HCT116 (cell line): ENCODE measurements at regions not wholly inside any gene's neighbourhood (a gene's known extent, or its start where the extent isn't known, plus 50 kb on each side); places are given as distances from the start of the nearest gene placed in this dataset.

Experiments
- ATAC-seq: fragments of 200-7000 bp; cut with Tn5 transposase; 2 replicates; pipeline ENCODE4 v1.9.1; 2020; ENCODE audit warnings: mild to moderate bottlenecking, moderate library complexity
- BruUV-seq: library from RNA; stranded (reverse); fragments of 400-500 nt; replicated peaks from 2 replicates; lab custom pipeline; 2021; lab: Mats Ljungman, UMichigan
- CTCF ChIA-PET: fragments of 300-600 bp; sonication (Branson Sonifier 250); formaldehyde crosslinking; loops from one replicate; lab custom pipeline; 2021; ENCODE audit warnings: antibody characterized with exemption; lab: Charles Lee
- POLR2A ChIA-PET: fragments of 300-600, 350-600 bp; sonication (Branson Sonifier 250); formaldehyde crosslinking; loops from one replicate; lab custom pipeline; 2021; ENCODE audit warnings: antibody characterized with exemption; lab: Charles Lee
- RAD21 ChIA-PET, 2 experiments: fragments of 300-600 bp; sonication (Branson Sonifier 250); formaldehyde crosslinking; loops; one replicate each; lab custom pipeline; 2023; ENCODE audit warnings: low total read pairs in 2 of 2; ENCODE audit not compliant: uncharacterized antibody in 2 of 2, unreplicated experiment in 2 of 2, low non-redundant PET in 1 of 2; lab: Charles Lee
- DNase-seq: peaks from one replicate; pipeline ENCODE4 v3.0.0-alpha.2; 2010; ENCODE audit warnings: low read depth, low spot score
- H2AFZ ChIP-seq: fragments of 200-600 bp; shearing (Covaris generic), sonication (generic); 2 replicates; pipeline ENCODE4 v1.6.1; 2017; ENCODE audit warnings: low read depth, mixed run types, mixed read lengths, antibody characterized with exemption, low read length; ENCODE audit not compliant: poor library complexity, severe bottlenecking
- H3K27ac ChIP-seq: 2 replicates; pipeline ENCODE4 v1.5.1; 2012; ENCODE audit warnings: low read depth, low read length
- H3K27me3 ChIP-seq: fragments of 200-600 bp; sonication (generic); 2 replicates; pipeline ENCODE4 v1.6.1; 2016; ENCODE audit warnings: mixed run types, low read length, mixed read lengths; ENCODE audit not compliant: insufficient read depth
- H3K36me3 ChIP-seq, 2 experiments: fragments of 200-500 bp in 1 of 2; fragments of 200-600 bp in 1 of 2; sonication (Bioruptor generic) in 1 of 2; sonication (generic) in 1 of 2; 2 replicates each; pipeline versions ENCODE4 v1.5.1 to v1.6.1; 2014 to 2016; ENCODE audit warnings: low read length in 2 of 2, inconsistent platforms in 1 of 2, mixed read lengths in 1 of 2, mixed run types in 1 of 2; ENCODE audit not compliant: insufficient read depth in 2 of 2, control insufficient read depth in 1 of 2
- H3K4me1 ChIP-seq, 2 experiments: fragments of 200-600 bp in 1 of 2; sonication (generic) in 1 of 2; 2 replicates each; pipeline versions ENCODE4 v1.5.1 to v1.6.1; 2012 to 2017; ENCODE audit warnings: low read length in 2 of 2, inconsistent platforms in 1 of 2, mild to moderate bottlenecking in 1 of 2, mixed read lengths in 1 of 2, mixed run types in 1 of 2, moderate library complexity in 1 of 2; ENCODE audit not compliant: insufficient read depth in 2 of 2, control insufficient read depth in 1 of 2
- H3K4me2 ChIP-seq: fragments of 200-600 bp; sonication (generic); 2 replicates; pipeline ENCODE4 v1.6.1; 2017; ENCODE audit warnings: mixed run types, low read length, mixed read lengths
- H3K4me3 ChIP-seq, 2 experiments: fragments of 200-600 bp in 1 of 2; sonication (generic) in 1 of 2; replicated peaks in 1 of 2; 2 replicates each; pipeline ENCODE4 v1.5.1; 2011 to 2016; ENCODE audit warnings: low read length in 2 of 2, control low read depth in 1 of 2, low read depth in 1 of 2, mild to moderate bottlenecking in 1 of 2, mixed read lengths in 1 of 2, mixed run types in 1 of 2
- H3K79me2 ChIP-seq: fragments of 200-600 bp; sonication (generic); 2 replicates; pipeline ENCODE4 v1.6.1; 2017; ENCODE audit warnings: mild to moderate bottlenecking, mixed run types, low read length, moderate library complexity, mixed read lengths; ENCODE audit not compliant: insufficient read depth
- H3K9ac ChIP-seq: fragments of 200-600 bp; sonication (generic); 2 replicates; pipeline ENCODE4 v1.6.1; 2016; ENCODE audit warnings: low read length, mixed read lengths
- H3K9me2 ChIP-seq: fragments of 200-600 bp; sonication (generic), shearing (Covaris generic); 2 replicates; pipeline ENCODE4 v1.6.1; 2017; ENCODE audit warnings: mixed run types, mild to moderate bottlenecking, moderate library complexity; ENCODE audit not compliant: insufficient read depth
- H3K9me3 ChIP-seq, 2 experiments: fragments of 200-500 bp in 1 of 2; fragments of 200-600 bp in 1 of 2; sonication (Bioruptor generic) in 1 of 2; sonication (generic) in 1 of 2; 2 replicates each; pipeline ENCODE4 v1.6.1; 2014 to 2017; ENCODE audit warnings: low read length in 2 of 2, mixed read lengths in 2 of 2, inconsistent platforms in 1 of 2, low read depth in 1 of 2, mild to moderate bottlenecking in 1 of 2, mixed run types in 1 of 2, moderate library complexity in 1 of 2; ENCODE audit not compliant: control insufficient read depth in 1 of 2, insufficient read depth in 1 of 2
- H4K20me1 ChIP-seq: fragments of 200-600 bp; sonication (generic), shearing (Covaris generic); 2 replicates; pipeline ENCODE4 v1.6.1; 2017; ENCODE audit warnings: mixed run types, mild to moderate bottlenecking, moderate library complexity; ENCODE audit not compliant: insufficient read depth
- CBX3 ChIP-seq: IDR thresholded peaks from 2 replicates; pipeline ENCODE4 v1.6.1; 2012; ENCODE audit warnings: low read depth
- CEBPB ChIP-seq: IDR thresholded peaks from 2 replicates; pipeline ENCODE4 v1.6.1; 2012; ENCODE audit warnings: low read depth
- CTCF ChIP-seq, 3 experiments: fragments of 200-600 bp in 1 of 3; sonication (generic) in 1 of 3; IDR thresholded peaks in 2 of 3; conservative IDR thresholded peaks in 1 of 3; 2 replicates each; pipeline ENCODE4 v1.5.1; 2012 to 2017; ENCODE audit warnings: low read depth in 2 of 3, low read length in 2 of 3, antibody characterized with exemption in 1 of 3, borderline replicate concordance in 1 of 3, control low read depth in 1 of 3, mild to moderate bottlenecking in 1 of 3, mixed read lengths in 1 of 3, mixed run types in 1 of 3, moderate library complexity in 1 of 3; ENCODE audit not compliant: insufficient read depth in 1 of 3
- EZH2 ChIP-seq: fragments of 200-600 bp; sonication (generic); IDR thresholded peaks from 2 replicates; pipeline ENCODE4 v1.6.1; 2017; ENCODE audit warnings: antibody characterized with exemption, mixed run types
- JUND ChIP-seq: IDR thresholded peaks from 2 replicates; pipeline ENCODE4 v1.6.1; 2012
- POLR2A ChIP-seq: IDR thresholded peaks from 2 replicates; pipeline ENCODE4 v1.7.0; 2011; ENCODE audit warnings: borderline replicate concordance; ENCODE audit not compliant: insufficient read depth, insufficient read length; ENCODE audit errors: extremely low read depth
- POLR2AphosphoS5 ChIP-seq: IDR thresholded peaks from 2 replicates; pipeline ENCODE4 v1.6.1; 2011; ENCODE audit warnings: mild to moderate bottlenecking, low read depth, low read length, moderate library complexity
- SP1 ChIP-seq: IDR thresholded peaks from 2 replicates; pipeline ENCODE4 v1.6.1; 2012; ENCODE audit warnings: low read depth
- SRF ChIP-seq: IDR thresholded peaks from 2 replicates; pipeline ENCODE4 v1.6.1; 2012; ENCODE audit warnings: low read depth
- YY1 ChIP-seq: IDR thresholded peaks from 2 replicates; pipeline ENCODE4 v1.6.1; 2011; ENCODE audit warnings: low read length, low read depth, moderate library complexity, mild to moderate bottlenecking; ENCODE audit not compliant: insufficient replicate concordance; ENCODE audit errors: extremely low read depth
- ZBTB33 ChIP-seq: IDR thresholded peaks from 2 replicates; pipeline ENCODE4 v1.6.1; 2011; ENCODE audit warnings: mild to moderate bottlenecking, low read length, moderate library complexity; ENCODE audit not compliant: insufficient replicate concordance; ENCODE audit errors: extremely low read depth
- ZFX ChIP-seq: fragments of 450-650 bp; IDR thresholded peaks from 2 replicates; pipeline ENCODE4 v1.6.1; 2017
- ZNF274 ChIP-seq: fragments of 200-500 bp; sonication (Bioruptor generic); IDR thresholded peaks from 2 replicates; pipeline ENCODE4 v1.6.1; 2014; ENCODE audit warnings: mild to moderate bottlenecking, low read depth, low read length, inconsistent platforms
- intact Hi-C: fragments of 100-400 bp; cut with micrococcal nuclease; formaldehyde crosslinking; loops from 2 replicates; pipeline ENCODE4 v1.10.0; 2022
- TF ChIP-seq, protein P1 (sequence below): IDR thresholded peaks from 2 replicates; pipeline ENCODE4 v1.6.1; 2012

DNA sequence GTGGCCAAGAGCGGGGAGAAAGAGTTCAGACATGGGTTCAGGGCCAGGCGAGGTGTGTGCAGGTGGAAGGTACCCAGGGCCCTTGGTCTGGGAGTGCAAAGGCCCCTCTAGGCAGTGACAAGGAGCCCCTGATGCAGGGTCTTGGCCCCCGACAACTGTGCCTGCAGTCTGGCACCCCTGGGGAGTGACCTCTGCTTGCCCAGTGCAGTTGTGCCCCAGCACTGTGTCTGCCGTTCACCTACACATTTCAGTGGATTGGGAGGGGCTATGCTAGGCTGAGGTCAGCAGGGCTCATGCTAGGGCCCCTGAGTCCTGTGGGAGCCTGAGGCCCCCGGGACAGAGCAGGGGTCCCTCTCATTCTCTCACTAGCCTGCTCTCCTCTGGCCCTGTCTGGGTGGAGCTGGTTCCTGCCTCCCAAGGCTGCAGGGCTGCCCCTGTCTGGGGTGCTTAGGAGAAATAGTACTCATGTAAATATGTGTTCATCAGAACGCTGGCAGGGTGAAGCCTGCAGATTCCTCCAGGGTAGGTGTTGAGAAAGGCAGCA, 550.4 kb downstream of the TCERG1L start:
- Histone ChIP-seq H3K4me1 (no peaks in the 10 kb centered on the region), H3K4me2 (no peak overlapping the region), H3K9ac (no peak overlapping the region), H3K4me3 (no peak overlapping the region), H4K20me1 (no peaks in the 10 kb centered on the region), H3K27me3 (no peaks in the 10 kb centered on the region), H2AFZ (no peak overlapping the region), H3K36me3 (no peaks in the 10 kb centered on the region), H3K9me3 (no peaks in the 10 kb centered on the region), H3K79me2 (no peaks in the 10 kb centered on the region), H3K9me2 (no peaks in the 10 kb centered on the region), H3K27ac (no peak overlapping the region)
- ATAC-seq = no peak
- no TSS peak for BruUV-seq
- no peak for DNase-seq
- no peak for TF ChIP-seq POLR2A
- TF ChIP-seq JUND = no peak
- TF ChIP-seq CBX3 = no peak
- TF ChIP-seq ZBTB33 = no peak
- no peak for TF ChIP-seq POLR2AphosphoS5
- TF ChIP-seq ZNF274 = no peak
- no peak for TF ChIP-seq CEBPB
- TF ChIP-seq ZFX = no peak
- TF ChIP-seq SRF = no peak
- no peak for TF ChIP-seq EZH2
- TF ChIP-seq YY1 = no peak
- TF ChIP-seq, protein P1, sequence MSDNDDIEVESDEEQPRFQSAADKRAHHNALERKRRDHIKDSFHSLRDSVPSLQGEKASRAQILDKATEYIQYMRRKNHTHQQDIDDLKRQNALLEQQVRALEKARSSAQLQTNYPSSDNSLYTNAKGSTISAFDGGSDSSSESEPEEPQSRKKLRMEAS = no peak
- no peak for TF ChIP-seq SP1
- TF ChIP-seq CTCF (IDR thresholded peaks at IDR 0.05 in 2 of 3, conservative IDR thresholded peaks at IDR 0.05 in 1 of 3; ENCODE audit: borderline replicate concordance in 1 of 3, insufficient read depth in 1 of 3, low read depth in 2 of 3, low read length in 2 of 3) = no peak
- POLR2A ChIA-PET = no interaction called here
- intact Hi-C loops = no loop called here
- RAD21 ChIA-PET = no interaction called here
- CTCF ChIA-PET = no interaction called here
